ENCODE measurements at regions not wholly inside any gene's neighbourhood (a gene's known extent, or its start where the extent isn't known, plus 50 kb on each side); places are given as distances from the start of the nearest gene placed in this dataset.

DNA sequence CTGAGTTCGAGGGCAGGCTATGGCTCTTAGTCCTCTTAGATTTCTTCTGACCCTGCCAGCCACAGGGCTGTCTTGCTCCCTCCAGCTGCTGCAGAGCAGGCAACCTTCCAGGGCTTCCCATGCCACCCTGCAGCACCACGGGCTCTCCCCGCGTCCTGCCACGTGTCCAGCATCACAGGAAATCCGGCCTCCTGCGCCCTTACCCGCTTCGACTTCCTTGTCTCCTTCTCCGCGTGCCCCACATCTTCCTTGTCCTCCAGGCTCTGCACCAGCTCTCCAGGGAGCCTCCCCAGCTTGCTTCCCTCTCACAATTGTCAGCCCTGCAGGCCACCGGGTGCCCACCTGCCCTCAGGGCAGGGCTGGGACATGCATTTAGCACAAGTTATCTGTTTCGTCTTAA is 253.5 kb downstream of the DCDC2C start:
- no peak for DNase-seq (ENCODE audit: low read depth)
- in situ Hi-C loops (cut with HindIII; ENCODE audit: low pct_unique_long_range_greater_than_20kb, low sequenced_read_pairs), result no loop called here

DNA sequence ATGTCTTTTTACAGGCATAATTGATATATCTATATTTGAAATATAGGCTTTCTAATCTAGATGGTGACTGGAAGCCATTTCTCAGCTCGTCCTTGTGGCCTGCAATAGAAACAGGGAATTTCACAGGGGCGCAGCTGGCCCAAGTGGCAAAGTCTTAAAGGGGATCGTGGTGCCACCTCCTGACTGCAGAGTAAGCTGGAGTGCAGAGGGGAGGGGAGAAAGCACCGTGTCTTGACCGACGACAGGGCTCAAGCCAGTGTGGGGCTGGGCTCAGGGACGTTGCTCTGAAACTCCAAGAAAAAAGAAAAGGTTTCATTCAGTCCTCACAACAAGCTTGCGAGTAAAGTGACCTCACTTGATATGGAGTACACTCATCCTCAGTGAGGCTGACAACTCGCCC is 255.1 kb downstream of the DCDC2C start:
- in situ Hi-C loops (cut with HindIII; ENCODE audit: low pct_unique_long_range_greater_than_20kb, low sequenced_read_pairs), result no loop called here
- DNase-seq (ENCODE audit: low read depth), result no peak

DNA sequence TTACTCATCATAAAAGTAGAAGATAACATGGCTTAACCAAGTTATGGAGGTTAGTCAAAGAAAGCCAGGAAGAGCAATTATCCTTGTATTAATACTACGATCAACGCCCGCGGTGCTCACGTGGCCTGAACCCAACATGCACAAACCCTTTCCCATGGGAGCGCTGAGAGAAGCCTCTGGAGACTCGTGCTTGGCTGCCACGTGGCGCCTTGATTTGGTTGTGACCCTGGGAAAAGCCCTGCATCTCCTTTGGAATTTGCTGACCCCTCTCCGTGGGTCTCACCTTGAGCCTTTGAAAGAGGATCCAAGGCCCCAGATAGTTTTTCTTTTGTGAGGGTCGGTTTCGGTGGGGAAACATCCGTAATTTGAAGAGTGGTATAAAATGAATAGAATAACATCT is 255.6 kb downstream of the DCDC2C start:
- in situ Hi-C loops (cut with HindIII; ENCODE audit: low pct_unique_long_range_greater_than_20kb, low sequenced_read_pairs), result no loop called here

DNA sequence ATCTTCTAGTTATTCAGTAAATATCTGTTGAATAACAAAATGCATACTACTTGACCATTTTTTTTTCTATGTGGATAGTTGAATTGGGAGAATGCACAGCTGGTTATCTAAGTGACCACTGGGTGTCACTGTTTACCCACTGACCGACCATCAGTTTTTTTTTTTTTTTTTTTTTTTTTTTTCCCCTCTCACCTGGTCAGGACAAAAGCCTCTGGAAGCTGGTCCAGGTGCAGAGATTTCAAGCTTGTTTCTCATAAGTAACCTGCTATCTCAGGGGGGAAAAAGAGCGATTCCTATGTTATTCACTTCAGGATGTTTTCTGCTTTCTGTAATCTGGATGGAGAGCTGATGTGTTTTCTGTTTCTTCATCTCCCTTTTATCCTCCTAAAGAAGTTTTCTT is 256.0 kb downstream of the DCDC2C start:
- in situ Hi-C loops (cut with HindIII; ENCODE audit: low pct_unique_long_range_greater_than_20kb, low sequenced_read_pairs), result no loop called here
- peak; percentile 51 for DNase-seq (ENCODE audit: low read depth)

More for the DNA sequence above, 255.6 kb downstream of the DCDC2C start:
- no peak for DNase-seq (ENCODE audit: low read depth)

DNA sequence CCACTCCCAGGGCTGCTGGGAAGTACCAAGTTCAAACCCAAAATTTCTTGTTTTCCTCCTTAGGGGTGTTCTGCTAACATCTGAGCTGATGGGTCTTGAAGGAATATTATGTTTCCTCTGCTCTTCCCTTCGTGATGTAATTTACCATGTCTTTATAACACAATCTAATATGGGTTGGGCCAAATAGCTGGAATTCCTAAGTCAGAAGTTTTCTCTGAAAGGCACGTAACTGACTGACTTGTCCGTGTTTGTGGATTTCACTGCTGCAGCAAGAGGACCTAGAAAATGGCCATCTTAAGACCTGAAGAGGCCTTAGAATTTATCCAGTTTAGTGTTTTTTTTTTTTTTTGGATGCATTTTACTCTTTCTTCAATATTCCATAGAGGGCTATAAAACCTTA is 256.7 kb downstream of the DCDC2C start:
- DNase-seq (ENCODE audit: low read depth), result peak; percentile 4
- in situ Hi-C loops (cut with HindIII; ENCODE audit: low pct_unique_long_range_greater_than_20kb, low sequenced_read_pairs), result no loop called here

DNA sequence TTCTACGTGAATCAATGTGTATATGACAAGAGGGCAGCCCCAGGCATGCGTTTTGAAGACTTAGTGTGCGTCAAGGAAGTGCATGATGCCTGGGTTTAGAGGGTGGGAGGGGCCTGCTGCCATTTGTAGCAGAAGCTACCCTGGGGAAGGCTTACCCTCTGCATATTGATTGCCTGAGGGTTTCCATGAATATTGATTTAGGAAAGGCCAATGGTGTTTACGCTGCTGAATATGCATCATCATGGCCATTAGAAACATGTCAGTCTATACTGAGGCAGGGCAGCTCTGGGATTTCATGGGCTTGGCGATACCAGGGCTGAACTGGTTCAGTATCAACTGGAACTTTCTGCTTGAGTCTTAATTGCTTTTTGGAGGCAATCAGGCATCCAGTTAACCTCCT is 259.3 kb downstream of the DCDC2C start:
- in situ Hi-C loops (cut with HindIII; ENCODE audit: low pct_unique_long_range_greater_than_20kb, low sequenced_read_pairs), result no loop called here
- DNase-seq (ENCODE audit: low read depth), result no peak

DNA sequence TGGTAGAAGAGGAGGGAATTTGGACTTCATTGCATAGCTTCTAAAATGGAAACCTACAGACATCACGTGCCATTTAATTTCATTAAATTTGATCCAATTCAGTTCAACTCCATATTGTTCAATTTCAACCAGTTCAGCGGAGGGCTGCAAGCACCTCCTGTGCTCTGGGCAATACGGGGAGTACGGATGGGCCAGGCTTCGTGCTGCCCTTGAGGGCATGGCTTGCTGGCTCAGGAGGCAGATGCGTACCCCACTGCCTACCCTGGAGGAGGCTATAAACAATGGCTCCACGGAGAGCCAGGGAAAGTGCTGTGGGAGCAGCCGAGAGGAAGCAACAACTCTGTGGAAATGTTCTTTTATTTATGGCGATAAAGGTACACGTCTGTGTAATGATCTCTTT is 261.8 kb downstream of the DCDC2C start:
- in situ Hi-C loops (cut with HindIII; ENCODE audit: low pct_unique_long_range_greater_than_20kb, low sequenced_read_pairs), result no loop called here
- DNase-seq (ENCODE audit: low read depth), result no peak

DNA sequence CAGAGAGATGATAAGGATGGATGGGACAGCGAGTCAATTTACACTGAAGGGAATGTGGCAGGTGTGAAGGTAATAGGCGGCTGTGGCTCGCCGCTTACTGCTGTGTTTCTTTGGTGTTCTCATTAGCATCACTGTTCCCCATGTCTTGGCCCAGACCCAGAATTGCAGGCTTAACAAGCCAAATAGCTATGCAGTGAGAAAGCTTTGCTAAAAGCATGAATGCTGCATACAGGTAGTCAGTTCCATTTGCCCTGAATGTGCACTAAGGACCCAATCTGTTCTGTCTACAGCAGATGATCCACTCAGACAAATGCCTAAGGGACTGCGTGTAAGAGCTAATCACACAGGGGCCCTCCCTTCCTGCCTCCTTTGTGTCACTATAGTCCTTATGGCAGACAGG is 262.6 kb downstream of the DCDC2C start:
- DNase-seq (ENCODE audit: low read depth), result no peak
- in situ Hi-C loops (cut with HindIII; ENCODE audit: low pct_unique_long_range_greater_than_20kb, low sequenced_read_pairs), result no loop called here

DNA sequence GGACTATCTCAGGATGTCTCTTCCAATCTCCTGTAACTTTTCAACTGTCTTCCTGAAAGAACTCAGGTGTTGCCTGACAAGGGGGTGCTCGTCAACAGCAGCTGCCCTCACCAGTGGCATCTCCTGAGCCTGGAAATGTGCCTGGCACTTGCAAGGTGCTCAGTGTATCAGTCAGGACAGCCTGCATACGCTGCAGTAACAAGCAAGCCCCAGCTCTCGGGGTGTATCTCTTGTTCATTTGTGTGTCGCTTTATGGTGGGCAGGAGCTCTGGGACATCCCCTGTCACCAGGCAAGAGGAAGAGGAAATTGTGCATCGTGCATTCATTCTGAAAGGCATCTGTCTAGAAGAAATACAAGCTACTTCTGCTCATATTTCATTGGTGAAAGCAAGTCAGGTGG is 263.1 kb downstream of the DCDC2C start:
- no peak for DNase-seq (ENCODE audit: low read depth)
- in situ Hi-C loops (cut with HindIII; ENCODE audit: low pct_unique_long_range_greater_than_20kb, low sequenced_read_pairs), result no loop called here

DNA sequence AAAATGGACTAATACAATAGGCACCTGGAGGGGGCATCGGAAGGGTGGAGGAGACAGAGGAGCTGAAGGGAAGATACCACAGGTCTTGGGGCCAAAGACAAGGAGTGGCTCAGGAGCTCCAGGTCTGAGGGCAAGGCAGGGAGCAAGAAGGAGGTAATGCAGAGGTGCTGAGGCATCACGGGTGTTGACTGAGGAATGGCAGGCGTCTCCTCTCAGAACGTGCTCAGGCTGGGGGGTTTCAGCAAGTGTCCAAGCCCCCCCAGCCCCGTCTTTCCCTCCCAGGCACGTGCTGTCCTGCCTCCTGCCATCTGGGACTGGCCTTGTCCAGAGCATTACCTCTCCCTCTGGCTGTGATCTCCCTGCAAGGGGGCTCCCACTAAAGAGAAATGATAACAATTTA is 265.4 kb downstream of the DCDC2C start:
- no peak for DNase-seq (ENCODE audit: low read depth)
- in situ Hi-C loops (cut with HindIII; ENCODE audit: low pct_unique_long_range_greater_than_20kb, low sequenced_read_pairs), result no loop called here

DNA sequence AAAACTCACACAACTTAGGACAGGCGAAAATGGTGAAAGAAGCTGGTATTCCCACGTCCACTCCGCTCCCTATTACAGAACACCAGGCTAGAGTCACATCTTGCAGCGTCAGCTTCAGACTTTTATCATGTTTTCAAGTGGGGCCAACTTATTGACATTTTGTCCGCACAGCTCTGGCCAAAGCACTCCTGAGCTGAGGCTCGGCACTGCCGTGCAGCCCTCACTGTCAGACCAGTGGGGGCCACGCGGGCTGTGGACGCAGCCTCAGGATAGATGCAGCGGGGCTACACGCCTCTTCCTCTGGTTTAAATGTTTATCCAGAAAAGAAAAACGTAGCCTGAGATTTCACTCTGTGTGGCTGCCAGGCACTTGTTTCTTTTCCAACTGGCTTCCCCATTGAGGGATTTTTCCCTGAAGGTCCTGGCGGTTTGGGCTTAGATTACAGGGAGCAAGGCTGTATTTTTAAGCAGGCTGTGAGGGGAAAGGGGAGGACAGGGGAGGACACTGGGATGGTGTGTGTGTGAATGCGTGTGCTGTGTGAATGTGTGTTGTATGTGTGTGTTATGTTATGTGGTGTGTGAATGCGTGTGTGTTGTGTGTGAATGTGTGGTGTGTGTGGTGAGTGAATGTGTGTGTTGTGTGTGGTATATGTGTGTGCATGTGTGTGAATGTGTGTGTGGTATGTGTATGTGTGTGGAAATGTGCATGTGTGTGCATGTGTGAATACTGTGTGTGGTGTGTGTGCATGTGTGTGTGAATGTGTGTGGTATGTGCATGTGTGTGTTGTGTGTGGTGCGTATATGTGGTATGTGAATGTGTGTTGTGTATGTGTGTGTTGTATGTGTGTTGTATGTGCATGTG is 267.6 kb downstream of the DCDC2C start:
- in situ Hi-C loops (cut with HindIII; ENCODE audit: low pct_unique_long_range_greater_than_20kb, low sequenced_read_pairs), result no loop called here
- no peak for DNase-seq (ENCODE audit: low read depth)

DNA sequence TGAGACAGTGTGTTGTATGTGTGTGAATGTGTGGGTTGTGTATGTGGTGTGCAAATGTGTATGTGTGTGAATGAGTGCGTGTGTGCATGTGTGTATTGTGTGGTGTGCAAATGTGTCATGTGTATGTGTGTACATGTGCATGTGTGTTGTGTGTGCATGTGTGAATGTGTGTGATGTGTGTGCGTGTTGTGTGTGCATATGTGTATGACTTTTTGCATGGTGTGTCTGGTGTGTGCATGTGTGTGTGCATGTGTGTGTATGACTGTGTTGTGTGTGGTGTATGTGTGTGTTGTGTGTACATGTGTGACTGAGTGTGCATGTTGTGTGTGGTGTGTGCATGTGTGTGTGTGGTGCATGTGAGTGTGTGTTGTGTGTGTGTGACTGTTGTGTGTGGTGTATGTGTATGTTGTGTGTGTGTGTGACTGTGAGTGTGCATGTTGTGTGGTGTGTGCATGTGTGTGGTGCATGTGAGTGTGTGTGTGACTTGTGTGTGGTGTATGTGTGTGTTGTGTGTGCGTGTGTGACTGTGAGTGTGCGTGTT is 268.3 kb downstream of the DCDC2C start:
- DNase-seq (ENCODE audit: low read depth), result no peak
- in situ Hi-C loops (cut with HindIII; ENCODE audit: low pct_unique_long_range_greater_than_20kb, low sequenced_read_pairs), result no loop called here

DNA sequence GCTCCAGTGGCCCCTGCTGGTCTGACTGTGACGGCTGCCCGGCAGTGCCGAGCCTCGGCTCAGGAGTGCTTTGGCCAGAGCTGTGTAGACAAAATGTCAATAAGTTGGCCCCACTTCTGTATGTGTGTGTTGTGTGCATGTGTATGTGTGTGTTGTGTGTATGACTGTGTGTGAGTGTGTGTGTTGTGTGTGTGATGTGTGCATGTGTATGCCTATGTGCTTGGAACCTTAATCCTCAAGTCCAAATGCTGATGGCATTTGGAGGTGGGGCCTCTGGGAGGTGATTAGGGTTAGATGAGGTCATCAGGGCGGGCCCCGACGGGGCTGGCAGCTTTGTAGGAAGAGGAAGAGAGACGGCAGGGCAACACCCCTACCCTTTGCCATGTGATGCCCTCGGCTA is 269.0 kb downstream of the DCDC2C start:
- DNase-seq (ENCODE audit: low read depth), result no peak
- in situ Hi-C loops (cut with HindIII; ENCODE audit: low pct_unique_long_range_greater_than_20kb, low sequenced_read_pairs), result no loop called here

DNA sequence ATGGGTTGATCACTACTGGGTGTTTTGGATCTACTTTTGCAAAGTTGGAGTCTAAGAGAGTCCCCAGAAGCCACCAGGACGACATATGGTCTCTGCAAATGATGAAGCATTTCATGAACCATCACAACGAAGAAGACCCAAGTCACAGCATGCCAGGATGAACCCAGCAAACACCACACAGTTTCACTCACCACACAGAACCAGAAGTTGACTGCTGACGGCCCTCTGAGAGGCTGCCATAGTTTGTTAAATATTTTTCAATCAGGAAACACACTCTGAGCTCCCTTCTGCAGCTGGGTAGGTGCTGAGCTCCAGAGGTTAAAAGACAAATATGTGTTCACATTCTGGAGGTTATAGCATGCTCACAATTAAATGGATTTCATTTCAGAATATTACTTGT is 271.4 kb downstream of the DCDC2C start:
- in situ Hi-C loops (cut with HindIII; ENCODE audit: low pct_unique_long_range_greater_than_20kb, low sequenced_read_pairs), result no loop called here
- DNase-seq (ENCODE audit: low read depth), result no peak

DNA sequence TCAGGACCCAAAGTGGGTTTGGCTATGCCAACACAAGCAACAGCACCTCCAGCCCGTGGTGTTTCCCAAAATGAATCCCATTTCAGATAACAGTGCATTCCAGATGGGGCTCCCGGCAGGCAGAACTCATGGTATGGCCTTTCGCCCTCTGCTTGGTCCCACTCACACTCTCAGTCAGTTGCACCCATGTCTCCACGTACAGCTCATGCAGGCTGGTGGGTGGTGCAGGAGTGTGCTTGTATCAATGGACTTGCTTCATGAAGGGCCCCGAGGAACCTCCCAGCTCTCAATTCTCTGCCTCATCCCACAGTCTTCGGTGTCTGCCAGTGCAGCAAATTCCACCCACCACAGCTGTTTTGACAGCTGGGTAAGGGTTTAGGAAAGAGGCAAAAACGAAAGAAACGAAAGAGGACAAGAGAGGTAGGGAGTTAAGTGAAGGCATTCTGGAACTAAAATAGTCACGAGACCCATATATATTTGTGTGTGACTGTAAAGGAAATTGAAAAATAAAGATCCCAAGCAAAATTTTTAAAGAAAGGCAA is 278.1 kb downstream of the DCDC2C start:
- in situ Hi-C loops (cut with HindIII; ENCODE audit: low pct_unique_long_range_greater_than_20kb, low sequenced_read_pairs), result no loop called here
- DNase-seq (ENCODE audit: low read depth), result no peak

DNA sequence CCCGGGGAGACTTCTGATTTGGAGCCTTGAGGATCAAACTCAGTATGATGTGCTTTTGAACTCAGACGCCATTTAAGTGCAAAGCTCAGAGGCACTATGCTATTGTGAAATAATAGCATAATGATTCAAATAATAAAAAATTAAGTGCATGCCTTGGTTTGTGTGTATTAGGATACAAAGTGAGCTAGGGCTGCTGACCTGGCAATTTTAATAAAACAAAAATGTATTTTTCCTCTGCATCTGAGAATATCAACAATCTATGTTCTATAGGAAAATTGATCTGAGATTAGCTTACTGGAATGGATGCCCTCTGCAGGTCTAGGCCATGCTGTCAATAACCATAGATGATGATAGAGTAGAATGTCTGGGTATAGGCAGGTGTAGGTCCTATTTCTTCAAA is 278.8 kb downstream of the DCDC2C start:
- in situ Hi-C loops (cut with HindIII; ENCODE audit: low pct_unique_long_range_greater_than_20kb, low sequenced_read_pairs), result no loop called here
- DNase-seq (ENCODE audit: low read depth), result no peak

DNA sequence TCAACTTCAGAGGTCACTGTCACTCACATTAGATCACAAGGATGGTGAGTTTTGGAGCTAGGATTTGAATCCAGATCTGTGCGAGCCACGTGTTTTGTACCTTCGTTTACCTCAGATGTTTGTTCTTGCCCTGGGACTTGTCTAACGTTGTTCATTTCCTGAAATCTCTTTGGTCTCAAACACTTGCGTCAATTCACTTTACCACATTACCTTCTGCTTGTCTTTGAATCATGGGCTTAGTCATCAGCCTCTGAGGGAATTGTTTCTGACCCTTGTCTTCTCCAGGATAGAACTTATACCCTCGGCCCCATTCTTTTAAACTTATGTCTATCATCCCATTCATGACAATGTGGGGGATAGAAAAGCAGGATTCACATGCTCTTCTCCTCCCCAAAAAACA is 282.7 kb downstream of the DCDC2C start:
- DNase-seq (ENCODE audit: low read depth), result no peak
- in situ Hi-C loops (cut with HindIII; ENCODE audit: low pct_unique_long_range_greater_than_20kb, low sequenced_read_pairs), result no loop called here

DNA sequence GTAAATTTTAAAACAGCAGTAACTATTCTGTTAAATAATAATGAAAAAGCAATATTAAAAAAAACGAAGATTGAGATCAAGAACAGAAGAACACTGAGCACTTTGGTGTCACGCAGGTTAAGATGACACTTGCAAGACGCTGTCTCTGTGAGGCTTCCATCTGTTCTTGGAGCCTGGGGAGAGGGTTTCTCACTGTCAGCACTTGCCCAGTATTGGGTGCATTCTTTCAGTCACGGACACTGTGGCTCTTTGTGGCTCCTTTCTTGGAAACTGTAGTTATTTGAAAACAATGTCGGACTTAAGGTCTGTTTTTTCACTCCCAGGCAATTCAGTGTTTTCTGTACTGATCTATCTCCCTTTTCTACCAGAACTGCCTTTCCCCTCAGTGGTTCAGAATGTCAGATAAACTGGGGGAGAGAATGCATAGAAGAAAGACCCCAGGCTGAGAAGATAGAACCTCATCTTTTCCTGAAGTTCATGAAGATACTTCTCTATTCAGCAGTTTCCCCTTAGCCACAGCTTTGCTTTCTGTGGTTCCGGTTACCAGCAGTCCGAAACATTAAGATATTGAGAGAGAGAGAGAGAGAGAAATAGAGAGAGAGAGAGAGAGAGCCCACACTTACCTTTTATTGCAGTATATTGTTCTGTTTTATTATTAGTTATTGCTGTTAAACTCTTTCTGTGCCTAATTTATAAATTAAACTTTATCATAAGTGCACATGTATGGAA is 283.3 kb downstream of the DCDC2C start:
- DNase-seq (ENCODE audit: low read depth), result no peak
- in situ Hi-C loops (cut with HindIII; ENCODE audit: low pct_unique_long_range_greater_than_20kb, low sequenced_read_pairs), result no loop called here

DNA sequence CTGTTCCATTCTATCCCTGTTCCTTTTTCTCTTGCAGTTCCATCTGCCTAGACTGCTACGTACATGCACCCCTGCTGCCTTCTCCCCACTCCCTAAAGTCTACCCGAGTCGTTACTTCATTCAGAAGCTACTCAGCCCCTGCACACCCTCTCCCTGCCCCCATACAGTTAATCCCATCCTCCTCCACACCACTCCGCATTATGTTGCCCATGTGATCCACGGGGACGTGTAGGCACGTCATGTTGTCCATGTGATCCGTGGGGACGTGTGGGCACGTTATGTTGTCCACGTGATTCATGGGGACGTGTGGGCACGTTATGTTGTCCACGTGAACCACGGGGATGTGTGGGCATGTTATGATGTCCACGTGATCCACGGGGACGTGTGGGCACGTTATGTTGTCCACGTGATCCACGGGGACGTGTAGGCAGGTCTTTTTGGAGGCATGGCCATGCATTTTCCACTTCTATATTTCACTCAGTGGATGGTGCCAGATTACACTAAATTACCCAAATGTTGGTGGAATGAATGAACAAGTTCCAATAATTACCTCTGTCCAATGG is 299.5 kb downstream of the DCDC2C start:
- in situ Hi-C loops (cut with HindIII; ENCODE audit: low pct_unique_long_range_greater_than_20kb, low sequenced_read_pairs), result no loop called here

More for the DNA sequence above, 299.5 kb downstream of the DCDC2C start:
- no peak for DNase-seq (ENCODE audit: low read depth)

Measured in Caki2 (cell line).